ENCODE measurements at regions not wholly inside any gene's neighbourhood (a gene's known extent, or its start where the extent isn't known, plus 50 kb on each side); places are given as distances from the start of the nearest gene placed in this dataset.

DNA sequence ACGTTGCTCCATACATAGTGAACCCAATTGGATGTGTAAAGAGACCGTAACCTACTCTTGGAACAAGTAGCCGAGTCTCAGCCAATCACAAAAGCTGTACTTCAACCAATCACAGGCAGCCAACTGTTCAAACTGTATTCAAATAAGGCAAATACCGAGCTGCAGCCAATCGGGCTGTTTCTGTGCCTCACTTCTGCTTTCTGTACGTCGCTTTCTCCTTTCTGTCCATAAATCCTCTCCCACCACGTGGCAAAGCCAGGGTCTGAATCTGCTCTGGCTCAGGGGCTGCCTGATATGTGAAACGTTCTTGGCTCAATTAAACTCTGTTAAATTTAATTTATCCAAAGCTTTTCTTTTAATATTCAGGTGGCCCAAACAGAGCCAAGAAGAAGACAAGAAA lies 210.3 kb downstream of the URB2 start:
- TF ChIP-seq, protein P1, sequence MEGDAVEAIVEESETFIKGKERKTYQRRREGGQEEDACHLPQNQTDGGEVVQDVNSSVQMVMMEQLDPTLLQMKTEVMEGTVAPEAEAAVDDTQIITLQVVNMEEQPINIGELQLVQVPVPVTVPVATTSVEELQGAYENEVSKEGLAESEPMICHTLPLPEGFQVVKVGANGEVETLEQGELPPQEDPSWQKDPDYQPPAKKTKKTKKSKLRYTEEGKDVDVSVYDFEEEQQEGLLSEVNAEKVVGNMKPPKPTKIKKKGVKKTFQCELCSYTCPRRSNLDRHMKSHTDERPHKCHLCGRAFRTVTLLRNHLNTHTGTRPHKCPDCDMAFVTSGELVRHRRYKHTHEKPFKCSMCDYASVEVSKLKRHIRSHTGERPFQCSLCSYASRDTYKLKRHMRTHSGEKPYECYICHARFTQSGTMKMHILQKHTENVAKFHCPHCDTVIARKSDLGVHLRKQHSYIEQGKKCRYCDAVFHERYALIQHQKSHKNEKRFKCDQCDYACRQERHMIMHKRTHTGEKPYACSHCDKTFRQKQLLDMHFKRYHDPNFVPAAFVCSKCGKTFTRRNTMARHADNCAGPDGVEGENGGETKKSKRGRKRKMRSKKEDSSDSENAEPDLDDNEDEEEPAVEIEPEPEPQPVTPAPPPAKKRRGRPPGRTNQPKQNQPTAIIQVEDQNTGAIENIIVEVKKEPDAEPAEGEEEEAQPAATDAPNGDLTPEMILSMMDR (IDR thresholded peaks at IDR 0.05): no peak
- TF ChIP-seq POLR2A (IDR thresholded peaks at IDR 0.05): no peak
